ENCODE measurements at regions not wholly inside any gene's neighbourhood (a gene's known extent, or its start where the extent isn't known, plus 50 kb on each side); places are given as distances from the start of the nearest gene placed in this dataset.

DNA sequence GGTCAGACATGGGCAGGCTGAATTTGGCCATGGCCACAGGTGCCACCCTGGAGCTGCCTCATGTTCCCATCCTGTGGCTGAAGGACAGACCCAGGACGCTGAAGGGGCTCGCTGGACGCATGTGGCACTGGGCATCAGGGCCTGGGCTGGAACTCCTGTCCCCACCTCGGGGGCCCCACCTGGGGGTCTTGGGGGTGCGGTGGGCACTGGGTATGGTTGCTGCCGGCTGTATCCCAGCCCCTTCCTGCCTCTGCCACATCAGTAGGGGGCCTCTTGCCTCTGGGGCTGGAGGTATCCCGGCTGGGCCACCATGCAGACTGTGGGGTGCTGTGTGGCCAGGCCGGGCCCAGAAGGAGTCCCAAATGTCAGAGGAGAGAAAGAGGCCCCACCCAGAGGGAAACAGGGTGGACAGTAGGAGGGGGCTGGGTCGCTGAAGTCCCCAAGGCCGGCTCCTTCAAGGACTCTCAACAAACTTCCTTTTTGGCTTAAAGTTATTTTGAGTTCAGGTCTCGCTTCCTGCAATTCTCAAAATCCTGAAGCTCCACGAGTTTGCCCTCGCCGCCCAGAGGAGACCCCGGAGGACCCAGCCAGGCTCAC is 78.7 kb downstream of the SIK1 start:
- Histone ChIP-seq H3K4me2 (ENCODE audit: insufficient read depth in 1 of 2, low read depth in 2 of 2, low read length in 2 of 2) (no peak overlapping the region), H3K4me3 (ENCODE audit: extremely low read depth in 1 of 4, insufficient read depth in 2 of 4, low read depth in 3 of 4, low read length in 4 of 4) (no peak overlapping the region), H4K5ac (ENCODE audit: insufficient read length, low read depth, low read length) (no peak overlapping the region), H3K23me2 (ENCODE audit: low read depth, low read length) (no peaks in the 10 kb centered on the region), H3K4ac (replicated peaks; ENCODE audit: insufficient read length, low read depth, low read length) (no peak overlapping the region), H3K79me2 (ENCODE audit: control insufficient read depth in 1 of 2, insufficient read depth in 2 of 2, low read length in 2 of 2) (no peaks in the 10 kb centered on the region), H3K36me3 (ENCODE audit: control insufficient read depth in 2 of 4, insufficient read depth in 4 of 4, low read length in 3 of 4) (no peaks in the 10 kb centered on the region), H2BK20ac (ENCODE audit: low read length) (no peak overlapping the region), H3K23ac (ENCODE audit: insufficient read length) (no peak overlapping the region), H3K79me1 (ENCODE audit: low read depth, low read length) (no peaks in the 10 kb centered on the region), H3K4me1 (replicated peaks in 1 of 4; ENCODE audit: control insufficient read depth in 3 of 4, insufficient read depth in 4 of 4, low read length in 3 of 4) (peaks cover 0 to 5% (median 0%) of the 10 kb centered on the region in 4 experiments; a peak in 1 of 7 replicates), H3K9ac (replicated peaks in 1 of 4; ENCODE audit: extremely low read depth in 1 of 4, low read depth in 3 of 4, low read length in 3 of 4) (no peak overlapping the region), H2AFZ (ENCODE audit: low read length) (no peak overlapping the region), H3K18ac (ENCODE audit: extremely low read depth, low read length) (no peak overlapping the region), H3K27me3 (replicated peaks in 1 of 4; ENCODE audit: control insufficient read depth in 3 of 4, extremely low read depth in 1 of 4, insufficient read depth in 3 of 4, low read length in 3 of 4) (no peaks in the 10 kb centered on the region), H2BK15ac (ENCODE audit: low read length) (no peak overlapping the region), H2AK5ac (ENCODE audit: low read depth, low read length) (no peak overlapping the region), H3K9me3 (ENCODE audit: insufficient read depth in 2 of 2, low read depth in 1 of 2, low read length in 1 of 2) (no peaks in the 10 kb centered on the region), H3K14ac (ENCODE audit: insufficient read length) (no peak overlapping the region), H2BK120ac (replicated peaks; ENCODE audit: low read depth, low read length) (no peak overlapping the region), H2BK12ac (ENCODE audit: low read depth, low read length) (no peak overlapping the region), H3K56ac (replicated peaks; ENCODE audit: insufficient read length, low read depth, low read length) (no peak overlapping the region), H4K8ac (ENCODE audit: extremely low read depth, insufficient read depth, low read length) (0 out of 2 replicates have a peak overlapping the region, but pooled peaks have one; percentile 35), H2BK5ac (ENCODE audit: low read depth, low read length) (no peak overlapping the region), H4K91ac (replicated peaks; ENCODE audit: insufficient read length, low read length) (no peak overlapping the region), H4K20me1 (replicated peaks in 1 of 2; ENCODE audit: control insufficient read depth in 1 of 2, insufficient read depth in 2 of 2, low read length in 2 of 2) (no peaks in the 10 kb centered on the region), H3K27ac (ENCODE audit: low read depth, low read length) (no peak overlapping the region)
- POLR2A ChIA-PET (ENCODE audit: partially characterized antibody) = no interaction called here
- 62% methylated on average over 10 of the region's 15 CpGs; no CpG with 5 or more reads in 1 of the 2 experiments for WGBS, 2 experiments (ENCODE audit: extremely low coverage in 1 of 2, insufficient coverage in 1 of 2, insufficient read length in 1 of 2, insufficient replicate concordance in 2 of 2, low coverage in 1 of 2, low lambda C conversion rate in 2 of 2, missing lambda C conversion rate in 1 of 2)
- DNase-seq (ENCODE audit: low read depth in 1 of 2, low spot score in 2 of 2) (no peak), FAIRE-seq (no peak)
- CTCF ChIA-PET (ENCODE audit: partially characterized antibody) = interaction anchor here (0.6 kb wide), 2 partner anchors 140 to 648 kb away, joined by 3 to 4 read pairs; no protein-coding TSS in a partner anchor
- TF ChIP-seq ASH2L (IDR thresholded peaks at IDR 0.05; ENCODE audit: low read length) = no peak
- no peak for TF ChIP-seq SP2 (IDR thresholded peaks at IDR 0.05; ENCODE audit: low read length)
- TF ChIP-seq SRF (IDR thresholded peaks at IDR 0.05; ENCODE audit: low read depth, low read length) = no peak
- TF ChIP-seq, protein P1, sequence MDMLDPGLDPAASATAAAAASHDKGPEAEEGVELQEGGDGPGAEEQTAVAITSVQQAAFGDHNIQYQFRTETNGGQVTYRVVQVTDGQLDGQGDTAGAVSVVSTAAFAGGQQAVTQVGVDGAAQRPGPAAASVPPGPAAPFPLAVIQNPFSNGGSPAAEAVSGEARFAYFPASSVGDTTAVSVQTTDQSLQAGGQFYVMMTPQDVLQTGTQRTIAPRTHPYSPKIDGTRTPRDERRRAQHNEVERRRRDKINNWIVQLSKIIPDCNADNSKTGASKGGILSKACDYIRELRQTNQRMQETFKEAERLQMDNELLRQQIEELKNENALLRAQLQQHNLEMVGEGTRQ (IDR thresholded peaks at IDR 0.05; ENCODE audit: low read length) = no peak
- TF ChIP-seq FOSL1 (IDR thresholded peaks at IDR 0.05; ENCODE audit: insufficient read depth, low read depth, low read length) = no peak
- TF ChIP-seq YY1 (IDR thresholded peaks at IDR 0.05; ENCODE audit: low read depth, low read length) = no peak
- no peak for TF ChIP-seq RFX5 (IDR thresholded peaks at IDR 0.05; ENCODE audit: borderline replicate concordance, low read depth, low read length)
- TF ChIP-seq CBX8 (IDR thresholded peaks at IDR 0.05; ENCODE audit: borderline replicate concordance, low read depth, low read length) = no peak
- TF ChIP-seq CTBP2 (IDR thresholded peaks at IDR 0.05; ENCODE audit: borderline replicate concordance, insufficient read depth, insufficient read length, low read length) = no peak
- no peak for TF ChIP-seq GTF2F1 (IDR thresholded peaks at IDR 0.05; ENCODE audit: borderline replicate concordance, low read depth, low read length)
- TF ChIP-seq HDAC6 (IDR thresholded peaks at IDR 0.05; ENCODE audit: low read depth, low read length) = no peak
- TF ChIP-seq, protein P2, sequence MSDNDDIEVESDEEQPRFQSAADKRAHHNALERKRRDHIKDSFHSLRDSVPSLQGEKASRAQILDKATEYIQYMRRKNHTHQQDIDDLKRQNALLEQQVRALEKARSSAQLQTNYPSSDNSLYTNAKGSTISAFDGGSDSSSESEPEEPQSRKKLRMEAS (IDR thresholded peaks at IDR 0.05) = no peak
- no peak for TF ChIP-seq TAF7 (optimal IDR thresholded peaks at IDR 0.05; ENCODE audit: borderline replicate concordance, low read depth, low read length)

All from H1 (cell line).